ENCODE measurements at regions not wholly inside any gene's neighbourhood (a gene's known extent, or its start where the extent isn't known, plus 50 kb on each side); places are given as distances from the start of the nearest gene placed in this dataset.
A peak's percentile ranks its signal among the peaks of the same experiment; 100 is the strongest.

DNA sequence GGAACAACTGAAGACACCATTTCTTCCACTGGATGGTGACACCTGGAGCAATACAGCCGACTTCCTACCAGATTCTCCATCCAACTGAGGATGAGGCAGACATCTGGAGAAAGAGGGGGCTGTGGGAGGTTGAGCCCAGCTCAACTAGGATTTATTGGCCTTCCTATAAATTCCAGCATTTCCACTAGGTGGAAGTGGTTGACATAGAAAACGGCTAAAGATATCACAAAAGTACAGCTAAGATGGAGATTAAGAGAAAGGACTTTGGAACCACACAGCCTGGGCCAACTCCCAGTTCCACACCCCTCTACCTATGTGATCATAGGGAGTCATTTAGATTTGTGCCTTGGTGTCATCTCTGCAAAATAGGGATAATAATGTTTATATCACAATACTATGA is 61.3 kb upstream of the CAV2 start:
- Histone ChIP-seq H3K27ac (ENCODE audit: extremely low read depth, low read depth, low read length) (no peak overlapping the region), H3K4me1 (ENCODE audit: control insufficient read depth, insufficient read depth, low read length) (no peaks in the 10 kb centered on the region), H3K36me3 (ENCODE audit: control insufficient read depth in 2 of 2, insufficient read depth in 1 of 2, low read length in 2 of 2) (no peaks in the 10 kb centered on the region), H3K4me3 (ENCODE audit: low read depth, low read length) (no peak overlapping the region), H3K9me3 (ENCODE audit: control insufficient read depth, insufficient read depth, low read depth, low read length) (no peaks in the 10 kb centered on the region)
- TF ChIP-seq, protein P1, sequence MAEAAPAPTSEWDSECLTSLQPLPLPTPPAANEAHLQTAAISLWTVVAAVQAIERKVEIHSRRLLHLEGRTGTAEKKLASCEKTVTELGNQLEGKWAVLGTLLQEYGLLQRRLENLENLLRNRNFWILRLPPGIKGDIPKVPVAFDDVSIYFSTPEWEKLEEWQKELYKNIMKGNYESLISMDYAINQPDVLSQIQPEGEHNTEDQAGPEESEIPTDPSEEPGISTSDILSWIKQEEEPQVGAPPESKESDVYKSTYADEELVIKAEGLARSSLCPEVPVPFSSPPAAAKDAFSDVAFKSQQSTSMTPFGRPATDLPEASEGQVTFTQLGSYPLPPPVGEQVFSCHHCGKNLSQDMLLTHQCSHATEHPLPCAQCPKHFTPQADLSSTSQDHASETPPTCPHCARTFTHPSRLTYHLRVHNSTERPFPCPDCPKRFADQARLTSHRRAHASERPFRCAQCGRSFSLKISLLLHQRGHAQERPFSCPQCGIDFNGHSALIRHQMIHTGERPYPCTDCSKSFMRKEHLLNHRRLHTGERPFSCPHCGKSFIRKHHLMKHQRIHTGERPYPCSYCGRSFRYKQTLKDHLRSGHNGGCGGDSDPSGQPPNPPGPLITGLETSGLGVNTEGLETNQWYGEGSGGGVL (tag by site-specific recombination; IDR thresholded peaks at IDR 0.05): no peak
- TF ChIP-seq, protein P2, sequence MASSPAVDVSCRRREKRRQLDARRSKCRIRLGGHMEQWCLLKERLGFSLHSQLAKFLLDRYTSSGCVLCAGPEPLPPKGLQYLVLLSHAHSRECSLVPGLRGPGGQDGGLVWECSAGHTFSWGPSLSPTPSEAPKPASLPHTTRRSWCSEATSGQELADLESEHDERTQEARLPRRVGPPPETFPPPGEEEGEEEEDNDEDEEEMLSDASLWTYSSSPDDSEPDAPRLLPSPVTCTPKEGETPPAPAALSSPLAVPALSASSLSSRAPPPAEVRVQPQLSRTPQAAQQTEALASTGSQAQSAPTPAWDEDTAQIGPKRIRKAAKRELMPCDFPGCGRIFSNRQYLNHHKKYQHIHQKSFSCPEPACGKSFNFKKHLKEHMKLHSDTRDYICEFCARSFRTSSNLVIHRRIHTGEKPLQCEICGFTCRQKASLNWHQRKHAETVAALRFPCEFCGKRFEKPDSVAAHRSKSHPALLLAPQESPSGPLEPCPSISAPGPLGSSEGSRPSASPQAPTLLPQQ (tag by site-specific recombination; IDR thresholded peaks at IDR 0.05): no peak
- TF ChIP-seq ZNF366 (tag by site-specific recombination; conservative IDR thresholded peaks at IDR 0.05): no peak
- TF ChIP-seq ZNF654 (tag by site-specific recombination; IDR thresholded peaks at IDR 0.05; ENCODE audit: low read depth): peak; percentile 34
- TF ChIP-seq ZNF146 (tag by site-specific recombination; IDR thresholded peaks at IDR 0.05): no peak
- TF ChIP-seq ZFP37 (tag by site-specific recombination; IDR thresholded peaks at IDR 0.05): no peak
- TF ChIP-seq ZNF324 (tag by site-specific recombination; IDR thresholded peaks at IDR 0.05): no peak
- no peak for TF ChIP-seq ZSCAN23 (tag by site-specific recombination; IDR thresholded peaks at IDR 0.05)
- CTCF ChIA-PET: interaction anchor here (0.6 to 2.1 kb wide), 7 partner anchors 12 to 372 kb away, joined by 3 to 8 read pairs (median 3); no protein-coding TSS in a partner anchor
- POLR2A ChIA-PET: interaction anchor here (0.8 kb wide), 1 partner anchor 88 kb away, joined by 3 read pairs; no protein-coding TSS in a partner anchor

DNA sequence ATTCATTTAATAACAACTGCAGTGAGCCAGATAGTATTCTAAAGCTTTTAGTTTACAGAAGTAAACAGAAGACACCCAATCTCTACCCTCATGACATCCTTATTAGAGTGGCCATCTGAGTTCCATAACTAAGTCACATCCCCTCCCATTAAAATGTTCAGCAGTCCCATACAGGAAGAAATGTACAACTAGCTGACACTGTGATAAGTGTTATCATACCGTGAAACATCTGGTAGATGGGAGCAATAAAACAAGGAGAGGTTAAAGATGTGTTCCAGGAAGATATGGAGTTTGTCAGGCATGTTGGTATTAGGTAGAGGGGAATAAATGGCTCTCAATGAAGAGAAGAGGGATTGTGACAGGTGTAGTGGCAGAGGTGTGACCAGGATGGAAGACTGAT is 60.5 kb upstream of the CAV2 start:
- no peak overlapping the region for H3K27ac ChIP-seq (ENCODE audit: extremely low read depth, low read depth, low read length)
- POLR2A ChIA-PET: no interaction called here

More for the DNA sequence above, 60.5 kb upstream of the CAV2 start:
- no peaks in the 10 kb centered on the region for H3K36me3 ChIP-seq (ENCODE audit: control insufficient read depth in 2 of 2, insufficient read depth in 1 of 2, low read length in 2 of 2)
- TF ChIP-seq, protein P3, sequence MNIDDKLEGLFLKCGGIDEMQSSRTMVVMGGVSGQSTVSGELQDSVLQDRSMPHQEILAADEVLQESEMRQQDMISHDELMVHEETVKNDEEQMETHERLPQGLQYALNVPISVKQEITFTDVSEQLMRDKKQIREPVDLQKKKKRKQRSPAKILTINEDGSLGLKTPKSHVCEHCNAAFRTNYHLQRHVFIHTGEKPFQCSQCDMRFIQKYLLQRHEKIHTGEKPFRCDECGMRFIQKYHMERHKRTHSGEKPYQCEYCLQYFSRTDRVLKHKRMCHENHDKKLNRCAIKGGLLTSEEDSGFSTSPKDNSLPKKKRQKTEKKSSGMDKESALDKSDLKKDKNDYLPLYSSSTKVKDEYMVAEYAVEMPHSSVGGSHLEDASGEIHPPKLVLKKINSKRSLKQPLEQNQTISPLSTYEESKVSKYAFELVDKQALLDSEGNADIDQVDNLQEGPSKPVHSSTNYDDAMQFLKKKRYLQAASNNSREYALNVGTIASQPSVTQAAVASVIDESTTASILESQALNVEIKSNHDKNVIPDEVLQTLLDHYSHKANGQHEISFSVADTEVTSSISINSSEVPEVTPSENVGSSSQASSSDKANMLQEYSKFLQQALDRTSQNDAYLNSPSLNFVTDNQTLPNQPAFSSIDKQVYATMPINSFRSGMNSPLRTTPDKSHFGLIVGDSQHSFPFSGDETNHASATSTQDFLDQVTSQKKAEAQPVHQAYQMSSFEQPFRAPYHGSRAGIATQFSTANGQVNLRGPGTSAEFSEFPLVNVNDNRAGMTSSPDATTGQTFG (tag by site-specific recombination; IDR thresholded peaks at IDR 0.05; ENCODE audit: borderline replicate concordance): no peak
- TF ChIP-seq, protein P4, sequence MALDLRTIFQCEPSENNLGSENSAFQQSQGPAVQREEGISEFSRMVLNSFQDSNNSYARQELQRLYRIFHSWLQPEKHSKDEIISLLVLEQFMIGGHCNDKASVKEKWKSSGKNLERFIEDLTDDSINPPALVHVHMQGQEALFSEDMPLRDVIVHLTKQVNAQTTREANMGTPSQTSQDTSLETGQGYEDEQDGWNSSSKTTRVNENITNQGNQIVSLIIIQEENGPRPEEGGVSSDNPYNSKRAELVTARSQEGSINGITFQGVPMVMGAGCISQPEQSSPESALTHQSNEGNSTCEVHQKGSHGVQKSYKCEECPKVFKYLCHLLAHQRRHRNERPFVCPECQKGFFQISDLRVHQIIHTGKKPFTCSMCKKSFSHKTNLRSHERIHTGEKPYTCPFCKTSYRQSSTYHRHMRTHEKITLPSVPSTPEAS (tag by site-specific recombination; IDR thresholded peaks at IDR 0.05): no peak
- TF ChIP-seq BCL11A (tag by site-specific recombination; IDR thresholded peaks at IDR 0.05; ENCODE audit: low read depth) (no peak), ZNF707 (tag by site-specific recombination; IDR thresholded peaks at IDR 0.05) (no peak), SCRT1 (tag by site-specific recombination; IDR thresholded peaks at IDR 0.05; ENCODE audit: borderline replicate concordance) (no peak), ZEB2 (tag by site-specific recombination; IDR thresholded peaks at IDR 0.05) (no peak), ZNF266 (tag by site-specific recombination; IDR thresholded peaks at IDR 0.05; ENCODE audit: low read depth) (no peak)
- TF ChIP-seq, protein P5, sequence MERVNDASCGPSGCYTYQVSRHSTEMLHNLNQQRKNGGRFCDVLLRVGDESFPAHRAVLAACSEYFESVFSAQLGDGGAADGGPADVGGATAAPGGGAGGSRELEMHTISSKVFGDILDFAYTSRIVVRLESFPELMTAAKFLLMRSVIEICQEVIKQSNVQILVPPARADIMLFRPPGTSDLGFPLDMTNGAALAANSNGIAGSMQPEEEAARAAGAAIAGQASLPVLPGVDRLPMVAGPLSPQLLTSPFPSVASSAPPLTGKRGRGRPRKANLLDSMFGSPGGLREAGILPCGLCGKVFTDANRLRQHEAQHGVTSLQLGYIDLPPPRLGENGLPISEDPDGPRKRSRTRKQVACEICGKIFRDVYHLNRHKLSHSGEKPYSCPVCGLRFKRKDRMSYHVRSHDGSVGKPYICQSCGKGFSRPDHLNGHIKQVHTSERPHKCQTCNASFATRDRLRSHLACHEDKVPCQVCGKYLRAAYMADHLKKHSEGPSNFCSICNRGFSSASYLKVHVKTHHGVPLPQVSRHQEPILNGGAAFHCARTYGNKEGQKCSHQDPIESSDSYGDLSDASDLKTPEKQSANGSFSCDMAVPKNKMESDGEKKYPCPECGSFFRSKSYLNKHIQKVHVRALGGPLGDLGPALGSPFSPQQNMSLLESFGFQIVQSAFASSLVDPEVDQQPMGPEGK (tag by site-specific recombination; IDR thresholded peaks at IDR 0.05): no peak
- no peaks in the 10 kb centered on the region for H3K9me3 ChIP-seq (ENCODE audit: control insufficient read depth, insufficient read depth, low read depth, low read length)
- no peak overlapping the region for H3K4me3 ChIP-seq (ENCODE audit: low read depth, low read length)
- CTCF ChIA-PET: interaction anchor here (1.1 to 2.1 kb wide), 3 partner anchors 88 to 180 kb away, joined by 3 to 8 read pairs (median 3); no protein-coding TSS in a partner anchor
- H3K4me1 ChIP-seq (ENCODE audit: control insufficient read depth, insufficient read depth, low read length): no peaks in the 10 kb centered on the region
